H1 (cell line): ENCODE measurements at regions not wholly inside any gene's neighbourhood (a gene's known extent, or its start where the extent isn't known, plus 50 kb on each side); places are given as distances from the start of the nearest gene placed in this dataset.

Experiments used
- CTCF ChIA-PET: fragments of 300-600 bp; sonication (Branson Sonifier 250); formaldehyde crosslinking; loops from one replicate; lab custom pipeline; 2021; ENCODE audit not compliant: partially characterized antibody; lab: Charles Lee
- POLR2A ChIA-PET: fragments of 300-600 bp; sonication (Branson Sonifier 250); formaldehyde crosslinking; loops from one replicate; lab custom pipeline; 2021; ENCODE audit warnings: inconsistent platforms; ENCODE audit not compliant: partially characterized antibody; lab: Charles Lee
- DNase-seq, 2 experiments: peaks; one replicate each; pipeline versions ENCODE4 v3.0.0 to v3.0.0-alpha.2; 2010 to 2022; ENCODE audit warnings: low spot score in 2 of 2, low read depth in 1 of 2, mixed read lengths in 1 of 2
- FAIRE-seq: peaks from 2 replicates; lab custom pipeline; 2011; peaks lifted over from hg19 to GRCh38; lab: Jason Lieb, UNC
- H2AFZ ChIP-seq: 2 replicates; pipeline ENCODE4 v1.8.1; 2012; ENCODE audit warnings: low read length, inconsistent platforms
- H2AK5ac ChIP-seq: 2 replicates; pipeline ENCODE4 v1.6.1; 2013; ENCODE audit warnings: low read depth, low read length
- H2BK120ac ChIP-seq: replicated peaks from 2 replicates; pipeline ENCODE3; 2013; ENCODE audit warnings: low read depth, low read length, inconsistent platforms
- H2BK12ac ChIP-seq: 2 replicates; pipeline ENCODE4 v1.6.1; 2013; ENCODE audit warnings: low read depth, low read length
- H2BK15ac ChIP-seq: 2 replicates; pipeline ENCODE4 v1.6.1; 2013; ENCODE audit warnings: low read length
- H2BK20ac ChIP-seq: 2 replicates; pipeline ENCODE4 v1.6.1; 2013; ENCODE audit warnings: low read length
- H2BK5ac ChIP-seq: 2 replicates; pipeline ENCODE4 v1.6.1; 2013; ENCODE audit warnings: low read depth, low read length
- H3K14ac ChIP-seq: 2 replicates; pipeline ENCODE4 v1.6.1; 2013; ENCODE audit warnings: inconsistent platforms; ENCODE audit not compliant: insufficient read length
- H3K18ac ChIP-seq: 2 replicates; pipeline ENCODE4 v1.6.1; 2013; ENCODE audit warnings: low read length; ENCODE audit errors: extremely low read depth
- H3K23ac ChIP-seq: 2 replicates; pipeline ENCODE4 v1.6.1; 2013; ENCODE audit warnings: inconsistent platforms; ENCODE audit not compliant: insufficient read length
- H3K23me2 ChIP-seq: 2 replicates; pipeline ENCODE4 v1.6.1; 2013; ENCODE audit warnings: low read depth, low read length
- H3K27ac ChIP-seq: 2 replicates; pipeline ENCODE4 v1.6.1; 2011; ENCODE audit warnings: low read depth, low read length, inconsistent platforms
- H3K27me3 ChIP-seq, 4 experiments: replicated peaks in 1 of 4; 1 replicate in 1 of 4; 2 replicates in 3 of 4; pipeline versions ENCODE4 v1.6.1 to v1.8.1; 2011 to 2013; ENCODE audit warnings: low read length in 3 of 4, mild to moderate bottlenecking in 3 of 4, inconsistent platforms in 2 of 4, mixed read lengths in 2 of 4, moderate library complexity in 1 of 4; ENCODE audit not compliant: control insufficient read depth in 3 of 4, insufficient read depth in 3 of 4; ENCODE audit errors: extremely low read depth in 1 of 4
- H3K36me3 ChIP-seq, 4 experiments: 2 replicates each; pipeline versions ENCODE4 v1.6.1 to v1.8.1; 2011 to 2013; ENCODE audit warnings: mild to moderate bottlenecking in 4 of 4, low read length in 3 of 4, moderate library complexity in 2 of 4, control low read depth in 1 of 4, inconsistent platforms in 1 of 4; ENCODE audit not compliant: insufficient read depth in 4 of 4, control insufficient read depth in 2 of 4
- H3K4ac ChIP-seq: replicated peaks from 2 replicates; pipeline ENCODE3; 2013; ENCODE audit warnings: low read length, low read depth, mixed read lengths, inconsistent platforms; ENCODE audit not compliant: insufficient read length
- H3K4me1 ChIP-seq, 4 experiments: replicated peaks in 1 of 4; 1 replicate in 1 of 4; 2 replicates in 3 of 4; pipeline versions ENCODE4 v1.6.1 to v1.8.1; 2011 to 2013; ENCODE audit warnings: low read length in 3 of 4, inconsistent platforms in 2 of 4, mixed read lengths in 1 of 4; ENCODE audit not compliant: insufficient read depth in 4 of 4, control insufficient read depth in 3 of 4
- H3K4me2 ChIP-seq, 2 experiments: 2 replicates each; pipeline versions ENCODE4 v1.6.1 to v1.8.1; 2011 to 2013; ENCODE audit warnings: low read depth in 2 of 2, low read length in 2 of 2, control low read depth in 1 of 2, inconsistent platforms in 1 of 2, mild to moderate bottlenecking in 1 of 2; ENCODE audit not compliant: insufficient read depth in 1 of 2
- H3K4me3 ChIP-seq, 4 experiments: fragments of 200-600, 300-600 bp in 1 of 4; sonication (generic), shearing (Covaris generic), sonication (Bioruptor Twin) in 1 of 4; 2 replicates each; pipeline versions ENCODE4 v1.5.1 to v1.8.1; 2011 to 2016; ENCODE audit warnings: low read length in 4 of 4, low read depth in 3 of 4, control low read depth in 2 of 4, inconsistent platforms in 2 of 4, mild to moderate bottlenecking in 2 of 4, mixed read lengths in 1 of 4, moderate library complexity in 1 of 4; ENCODE audit not compliant: insufficient read depth in 2 of 4; ENCODE audit errors: extremely low read depth in 1 of 4
- H3K56ac ChIP-seq: replicated peaks from 2 replicates; pipeline ENCODE3; 2013; ENCODE audit warnings: low read depth, mild to moderate bottlenecking, mixed read lengths, low read length, inconsistent platforms; ENCODE audit not compliant: insufficient read length
- H3K79me1 ChIP-seq: 2 replicates; pipeline ENCODE4 v1.6.1; 2013; ENCODE audit warnings: low read depth, low read length, control low read depth
- H3K79me2 ChIP-seq, 2 experiments: 2 replicates each; pipeline versions ENCODE4 v1.6.1 to v1.8.1; 2012 to 2013; ENCODE audit warnings: low read length in 2 of 2, mild to moderate bottlenecking in 2 of 2, inconsistent platforms in 1 of 2; ENCODE audit not compliant: insufficient read depth in 2 of 2, control insufficient read depth in 1 of 2
- H3K9ac ChIP-seq, 4 experiments: replicated peaks in 1 of 4; 1 replicate in 1 of 4; 2 replicates in 3 of 4; pipeline versions ENCODE4 v1.6.1 to v1.8.1; 2011 to 2013; ENCODE audit warnings: low read depth in 3 of 4, low read length in 3 of 4, control low read depth in 2 of 4, mild to moderate bottlenecking in 2 of 4, moderate library complexity in 2 of 4, inconsistent platforms in 1 of 4; ENCODE audit errors: extremely low read depth in 1 of 4
- H3K9me3 ChIP-seq, 2 experiments: 2 replicates each; pipeline versions ENCODE4 v1.6.1 to v1.8.1; 2012 to 2013; ENCODE audit warnings: mild to moderate bottlenecking in 2 of 2, moderate library complexity in 2 of 2, control low read depth in 1 of 2, inconsistent platforms in 1 of 2, low read depth in 1 of 2, low read length in 1 of 2, mixed read lengths in 1 of 2; ENCODE audit not compliant: insufficient read depth in 2 of 2
- H4K20me1 ChIP-seq, 2 experiments: replicated peaks in 1 of 2; 2 replicates each; pipeline versions ENCODE3 to v1.8.1; 2011 to 2013; ENCODE audit warnings: inconsistent platforms in 2 of 2, low read length in 2 of 2, mild to moderate bottlenecking in 1 of 2; ENCODE audit not compliant: insufficient read depth in 2 of 2, control insufficient read depth in 1 of 2
- H4K5ac ChIP-seq: 2 replicates; pipeline ENCODE4 v1.6.1; 2013; ENCODE audit warnings: low read length, low read depth, mixed read lengths, inconsistent platforms; ENCODE audit not compliant: insufficient read length
- H4K8ac ChIP-seq: 2 replicates; pipeline ENCODE4 v1.8.0; 2013; ENCODE audit warnings: mild to moderate bottlenecking, moderate library complexity, low read length, inconsistent platforms; ENCODE audit not compliant: insufficient read depth; ENCODE audit errors: extremely low read depth
- H4K91ac ChIP-seq: replicated peaks from 2 replicates; pipeline ENCODE3; 2013; ENCODE audit warnings: low read length, mixed read lengths, inconsistent platforms; ENCODE audit not compliant: insufficient read length
- EP300 ChIP-seq, 2 experiments: IDR thresholded peaks; 1 replicate in 1 of 2; 2 replicates in 1 of 2; pipeline ENCODE4 v1.6.1; 2011 to 2012; ENCODE audit warnings: low read depth in 2 of 2, low read length in 2 of 2, mild to moderate bottlenecking in 2 of 2, borderline replicate concordance in 1 of 2, inconsistent platforms in 1 of 2, moderate library complexity in 1 of 2
- MAX ChIP-seq: IDR thresholded peaks from 2 replicates; pipeline ENCODE4 v1.6.1; 2012; ENCODE audit warnings: inconsistent platforms
- NANOG ChIP-seq: IDR thresholded peaks from 2 replicates; pipeline ENCODE4 v1.6.1; 2011; ENCODE audit warnings: low read length, low read depth, mild to moderate bottlenecking, inconsistent platforms; ENCODE audit not compliant: insufficient read depth, poor library complexity, severe bottlenecking
- SAP30 ChIP-seq: fragments of 300-600 bp; sonication (generic); IDR thresholded peaks from 2 replicates; pipeline ENCODE4 v1.7.1; 2012; ENCODE audit warnings: low read length, moderate library complexity, mild to moderate bottlenecking, inconsistent platforms; ENCODE audit not compliant: insufficient read depth, insufficient replicate concordance
- SIX5 ChIP-seq: IDR thresholded peaks from 2 replicates; pipeline ENCODE4 v1.6.1; 2011; ENCODE audit warnings: mild to moderate bottlenecking, low read depth, low read length
- SP4 ChIP-seq: IDR thresholded peaks from 2 replicates; pipeline ENCODE4 v1.6.1; 2012; ENCODE audit warnings: low read length, inconsistent platforms
- SRF ChIP-seq: IDR thresholded peaks from 2 replicates; pipeline ENCODE4 v1.6.1; 2011; ENCODE audit warnings: mild to moderate bottlenecking, low read depth, low read length, moderate library complexity
- WGBS, 2 experiments: shearing (Covaris generic) in 1 of 2; methylation state at CpG; one replicate each; pipeline versions ENCODE4 v1.1.6 to v1.1.7; 2013 to 2015; ENCODE audit warnings: low lambda C conversion rate in 2 of 2, mixed read lengths in 2 of 2, inconsistent platforms in 1 of 2, low coverage in 1 of 2, missing lambda C conversion rate in 1 of 2; ENCODE audit not compliant: insufficient replicate concordance in 2 of 2, insufficient coverage in 1 of 2, insufficient read length in 1 of 2; ENCODE audit errors: extremely low coverage in 1 of 2, missing lambda C conversion rate in 1 of 2; 5-methylcytosine and 5-hydroxymethylcytosine counted together
- TF ChIP-seq, protein P1 (sequence below), 3 experiments: IDR thresholded peaks; 1 replicate in 2 of 3; 2 replicates in 1 of 3; pipeline versions ENCODE4 v1.5.1 to v1.6.1; 2011; ENCODE audit warnings: low read length in 3 of 3, mild to moderate bottlenecking in 3 of 3, inconsistent platforms in 2 of 3, low read depth in 1 of 3, moderate library complexity in 1 of 3; ENCODE audit not compliant: insufficient read depth in 1 of 3; ENCODE audit errors: control extremely low read depth in 1 of 3

DNA sequence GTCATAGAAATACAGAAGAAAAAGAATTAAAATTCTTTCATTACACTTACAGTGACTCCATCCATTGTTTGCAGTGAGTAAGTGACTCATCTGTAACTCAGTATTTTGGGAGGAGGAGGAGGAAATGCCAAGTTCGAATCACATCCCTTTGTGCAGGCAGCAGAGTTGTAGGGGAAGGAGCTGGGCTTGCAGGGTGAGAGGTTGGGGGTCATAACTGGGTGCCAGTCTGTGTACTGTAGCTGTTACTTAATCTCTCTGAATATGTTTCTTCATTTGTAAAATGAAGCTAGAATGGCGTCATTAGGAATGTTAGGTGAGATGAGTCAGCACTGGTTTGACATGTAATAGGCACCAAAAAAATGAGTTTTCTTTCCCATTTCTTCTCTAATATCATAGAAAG lies 235.7 kb upstream of the ADAMTSL1 start:
- Histone ChIP-seq H4K91ac (no peak overlapping the region), H3K9me3 (peaks cover 3 to 4% of the 10 kb centered on the region in 2 experiments; a peak in 1 of 4 replicates), H3K23ac (no peak overlapping the region), H3K79me1 (no peaks in the 10 kb centered on the region), H2AK5ac (no peak overlapping the region), H2BK20ac (no peak overlapping the region), H3K79me2 (no peaks in the 10 kb centered on the region), H3K27ac (no peak overlapping the region), H3K27me3 (no peaks in the 10 kb centered on the region), H3K4ac (no peak overlapping the region), H2BK120ac (no peak overlapping the region), H3K14ac (no peak overlapping the region), H3K9ac (no peak overlapping the region), H3K4me3 (no peak overlapping the region), H3K4me2 (no peak overlapping the region), H3K36me3 (no peaks in the 10 kb centered on the region), H3K23me2 (no peaks in the 10 kb centered on the region), H3K18ac (no peak overlapping the region), H2BK5ac (no peak overlapping the region), H2AFZ (no peak overlapping the region), H4K5ac (no peak overlapping the region), H3K56ac (no peak overlapping the region), H4K8ac (no peak overlapping the region), H2BK12ac (no peak overlapping the region), H4K20me1 (no peaks in the 10 kb centered on the region), H2BK15ac (no peak overlapping the region), H3K4me1 (no peaks in the 10 kb centered on the region)
- CTCF ChIA-PET, result interaction anchor here (1.2 to 1.6 kb wide), 3 partner anchors 10 to 429 kb away, joined by 3 to 5 read pairs (median 5); no protein-coding TSS in a partner anchor
- POLR2A ChIA-PET, result no interaction called here
- 79% methylated on average over 2 of the region's 2 CpGs; no CpG with 5 or more reads in 1 of the 2 experiments for WGBS, 2 experiments
- DNase-seq (no peak), FAIRE-seq (no peak)
- TF ChIP-seq NANOG, result no peak
- TF ChIP-seq, protein P1, sequence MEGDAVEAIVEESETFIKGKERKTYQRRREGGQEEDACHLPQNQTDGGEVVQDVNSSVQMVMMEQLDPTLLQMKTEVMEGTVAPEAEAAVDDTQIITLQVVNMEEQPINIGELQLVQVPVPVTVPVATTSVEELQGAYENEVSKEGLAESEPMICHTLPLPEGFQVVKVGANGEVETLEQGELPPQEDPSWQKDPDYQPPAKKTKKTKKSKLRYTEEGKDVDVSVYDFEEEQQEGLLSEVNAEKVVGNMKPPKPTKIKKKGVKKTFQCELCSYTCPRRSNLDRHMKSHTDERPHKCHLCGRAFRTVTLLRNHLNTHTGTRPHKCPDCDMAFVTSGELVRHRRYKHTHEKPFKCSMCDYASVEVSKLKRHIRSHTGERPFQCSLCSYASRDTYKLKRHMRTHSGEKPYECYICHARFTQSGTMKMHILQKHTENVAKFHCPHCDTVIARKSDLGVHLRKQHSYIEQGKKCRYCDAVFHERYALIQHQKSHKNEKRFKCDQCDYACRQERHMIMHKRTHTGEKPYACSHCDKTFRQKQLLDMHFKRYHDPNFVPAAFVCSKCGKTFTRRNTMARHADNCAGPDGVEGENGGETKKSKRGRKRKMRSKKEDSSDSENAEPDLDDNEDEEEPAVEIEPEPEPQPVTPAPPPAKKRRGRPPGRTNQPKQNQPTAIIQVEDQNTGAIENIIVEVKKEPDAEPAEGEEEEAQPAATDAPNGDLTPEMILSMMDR (IDR thresholded peaks at IDR 0.05; ENCODE audit: control extremely low read depth in 1 of 3, insufficient read depth in 1 of 3, low read depth in 1 of 3, low read length in 3 of 3), result no peak
- no peak for TF ChIP-seq SP4
- no peak for TF ChIP-seq SRF
- no peak for TF ChIP-seq MAX
- no peak for TF ChIP-seq SAP30
- TF ChIP-seq SIX5, result no peak
- no peak for TF ChIP-seq EP300 (IDR thresholded peaks at IDR 0.05; ENCODE audit: borderline replicate concordance in 1 of 2, low read depth in 2 of 2, low read length in 2 of 2)
